ENCODE measurements at regions not wholly inside any gene's neighbourhood (a gene's known extent, or its start where the extent isn't known, plus 50 kb on each side); places are given as distances from the start of the nearest gene placed in this dataset.

GRCh38 chr12:118590406-118591150, 214.2 kb downstream of the SUDS3 start:
- no peak overlapping the region for H3K4me3 ChIP-seq (ENCODE audit: low read depth, low read length)
- no peak for TF ChIP-seq CTCF (IDR thresholded peaks at IDR 0.05; ENCODE audit: control insufficient read depth, extremely low read depth, insufficient read depth)
- no peak for DNase-seq (ENCODE audit: low read depth)

- no peak overlapping the region for H3K4me3 ChIP-seq (ENCODE audit: low read depth, low read length)
- DNase-seq (ENCODE audit: low read depth) = no peak
- no peak for TF ChIP-seq CTCF (IDR thresholded peaks at IDR 0.05; ENCODE audit: control insufficient read depth, extremely low read depth, insufficient read depth)
Measured at GRCh38 chr12:118603610-118604361, 227.4 kb downstream of the SUDS3 start.

- DNase-seq (ENCODE audit: low read depth) = no peak
- no peak for TF ChIP-seq CTCF (IDR thresholded peaks at IDR 0.05; ENCODE audit: control insufficient read depth, extremely low read depth, insufficient read depth)
- H3K4me3 ChIP-seq (ENCODE audit: low read depth, low read length) = no peak overlapping the region
Measured at GRCh38 chr12:118606690-118607089, 230.3 kb downstream of the SUDS3 start.

GRCh38 chr12:118607831-118608230, 231.5 kb downstream of the SUDS3 start:
- H3K4me3 ChIP-seq (ENCODE audit: low read depth, low read length) = no peak overlapping the region
- DNase-seq (ENCODE audit: low read depth) = no peak
- TF ChIP-seq CTCF (IDR thresholded peaks at IDR 0.05; ENCODE audit: control insufficient read depth, extremely low read depth, insufficient read depth) = no peak

- TF ChIP-seq CTCF (IDR thresholded peaks at IDR 0.05; ENCODE audit: control insufficient read depth, extremely low read depth, insufficient read depth) = no peak
- H3K4me3 ChIP-seq (ENCODE audit: low read depth, low read length) = no peak overlapping the region
- DNase-seq (ENCODE audit: low read depth) = no peak
Measured at GRCh38 chr12:118608770-118609344, 232.5 kb downstream of the SUDS3 start.

- no peak overlapping the region for H3K4me3 ChIP-seq (ENCODE audit: low read depth, low read length)
- TF ChIP-seq CTCF (IDR thresholded peaks at IDR 0.05; ENCODE audit: control insufficient read depth, extremely low read depth, insufficient read depth) = no peak
- peak; percentile 76 for DNase-seq (ENCODE audit: low read depth)
Measured at GRCh38 chr12:118611295-118611694, 234.9 kb downstream of the SUDS3 start.
